Keratinocyte (primary cell): ENCODE measurements at regions not wholly inside any gene's neighbourhood (a gene's known extent, or its start where the extent isn't known, plus 50 kb on each side); places are given as distances from the start of the nearest gene placed in this dataset.

Experiments used
- EZH2 ChIP-seq: IDR thresholded peaks from one replicate; pipeline ENCODE4 v1.6.1; 2012; ENCODE audit warnings: inconsistent platforms, mild to moderate bottlenecking, low read length, moderate library complexity
- TF ChIP-seq, protein P1 (sequence below), 3 experiments: IDR thresholded peaks in 1 of 3; conservative IDR thresholded peaks in 1 of 3; optimal IDR thresholded peaks in 1 of 3; 2 replicates in 2 of 3; 3 replicates in 1 of 3; pipeline versions ENCODE3 to v1.5.1; 2011; ENCODE audit warnings: low read length in 3 of 3, mild to moderate bottlenecking in 3 of 3, moderate library complexity in 2 of 3, control low read depth in 1 of 3, inconsistent platforms in 1 of 3; ENCODE audit not compliant: insufficient read depth in 2 of 3; ENCODE audit errors: extremely low read depth in 1 of 3

DNA sequence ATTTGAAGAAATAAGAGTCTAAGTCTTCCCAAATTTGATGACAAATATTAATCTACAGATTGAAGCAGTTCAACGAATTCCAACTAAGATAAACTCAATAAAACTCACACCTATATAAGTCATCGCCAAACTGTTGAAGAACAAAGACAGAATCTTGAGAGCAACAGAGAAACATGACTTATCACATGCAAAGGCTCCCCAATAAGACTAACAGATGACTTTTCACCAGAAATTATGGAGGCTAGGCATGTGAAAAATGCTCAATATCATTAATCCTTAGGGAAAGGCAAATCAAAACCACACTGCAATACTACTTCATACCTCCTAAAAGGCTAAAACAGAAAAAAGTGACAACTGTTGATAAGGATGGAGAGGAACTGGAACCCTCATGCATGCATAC is 517.6 kb upstream of the SUCLG2 start:
- TF ChIP-seq, protein P1, sequence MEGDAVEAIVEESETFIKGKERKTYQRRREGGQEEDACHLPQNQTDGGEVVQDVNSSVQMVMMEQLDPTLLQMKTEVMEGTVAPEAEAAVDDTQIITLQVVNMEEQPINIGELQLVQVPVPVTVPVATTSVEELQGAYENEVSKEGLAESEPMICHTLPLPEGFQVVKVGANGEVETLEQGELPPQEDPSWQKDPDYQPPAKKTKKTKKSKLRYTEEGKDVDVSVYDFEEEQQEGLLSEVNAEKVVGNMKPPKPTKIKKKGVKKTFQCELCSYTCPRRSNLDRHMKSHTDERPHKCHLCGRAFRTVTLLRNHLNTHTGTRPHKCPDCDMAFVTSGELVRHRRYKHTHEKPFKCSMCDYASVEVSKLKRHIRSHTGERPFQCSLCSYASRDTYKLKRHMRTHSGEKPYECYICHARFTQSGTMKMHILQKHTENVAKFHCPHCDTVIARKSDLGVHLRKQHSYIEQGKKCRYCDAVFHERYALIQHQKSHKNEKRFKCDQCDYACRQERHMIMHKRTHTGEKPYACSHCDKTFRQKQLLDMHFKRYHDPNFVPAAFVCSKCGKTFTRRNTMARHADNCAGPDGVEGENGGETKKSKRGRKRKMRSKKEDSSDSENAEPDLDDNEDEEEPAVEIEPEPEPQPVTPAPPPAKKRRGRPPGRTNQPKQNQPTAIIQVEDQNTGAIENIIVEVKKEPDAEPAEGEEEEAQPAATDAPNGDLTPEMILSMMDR (optimal IDR thresholded peaks at IDR 0.05 in 1 of 3, IDR thresholded peaks at IDR 0.05 in 1 of 3, conservative IDR thresholded peaks at IDR 0.05 in 1 of 3; ENCODE audit: extremely low read depth in 1 of 3, insufficient read depth in 2 of 3, low read length in 3 of 3): no peak
- TF ChIP-seq EZH2: no peak
